ENCODE measurements at regions not wholly inside any gene's neighbourhood (a gene's known extent, or its start where the extent isn't known, plus 50 kb on each side); places are given as distances from the start of the nearest gene placed in this dataset.
"Not testable (repeated sequence)": the region's sequence is repeated elsewhere in the genome, so short reads cannot be mapped to it uniquely, and the experiment has no call there.

GRCh38 chr18:71371951-71372605 lies 1083.2 kb downstream of the SOCS6 start:
- TF ChIP-seq CTCF (IDR thresholded peaks at IDR 0.05) (no peak), POLR2A (IDR thresholded peaks at IDR 0.05) (no peak)
- Histone ChIP-seq H3K4me3 (no peak overlapping the region), H3K27ac (no peak overlapping the region), H3K4me1 (no peaks in the 10 kb centered on the region), H3K27me3 (no peaks in the 10 kb centered on the region), H3K9me3 (no peaks in the 10 kb centered on the region), H3K36me3 (no peaks in the 10 kb centered on the region)
- no peak for DNase-seq
- intact Hi-C loops (cut with DNase I; ENCODE audit: low total_unique reads), result no loop called here

GRCh38 chr18:71370671-71371445 lies 1082.0 kb downstream of the SOCS6 start:
- no peaks in the 10 kb centered on the region for H3K4me1 ChIP-seq
- TF ChIP-seq POLR2A (IDR thresholded peaks at IDR 0.05), result no peak
- no peak for TF ChIP-seq CTCF (IDR thresholded peaks at IDR 0.05)
- H3K27me3 ChIP-seq, result no peaks in the 10 kb centered on the region
- no peak for DNase-seq
- H3K4me3 ChIP-seq, result no peak overlapping the region
- intact Hi-C loops (cut with DNase I; ENCODE audit: low total_unique reads), result no loop called here
- H3K36me3 ChIP-seq, result no peaks in the 10 kb centered on the region
- no peak overlapping the region for H3K27ac ChIP-seq
- no peaks in the 10 kb centered on the region for H3K9me3 ChIP-seq

DNA sequence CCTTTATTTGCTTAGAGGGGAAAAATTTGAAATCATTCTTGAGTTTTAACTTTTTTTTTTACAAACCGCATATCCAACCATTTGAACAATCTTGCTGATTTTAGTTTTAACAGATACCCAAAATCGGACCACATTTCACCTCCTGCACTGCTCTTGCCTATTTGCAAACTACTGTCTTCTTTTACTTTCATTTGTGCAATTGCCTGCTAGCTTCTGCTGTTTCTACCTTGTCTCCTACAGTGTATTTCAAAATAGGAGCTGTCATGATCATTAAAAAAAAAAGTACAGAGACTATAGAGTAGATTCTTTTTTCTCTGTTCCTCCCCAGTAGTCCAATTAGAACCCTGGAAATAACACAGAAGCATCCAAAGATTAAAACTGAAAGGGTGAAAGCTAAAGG lies 1081.2 kb downstream of the SOCS6 start:
- H3K9me3 ChIP-seq, result no peaks in the 10 kb centered on the region
- TF ChIP-seq POLR2A (IDR thresholded peaks at IDR 0.05), result no peak
- TF ChIP-seq CTCF (IDR thresholded peaks at IDR 0.05), result no peak
- no peaks in the 10 kb centered on the region for H3K36me3 ChIP-seq
- no peak overlapping the region for H3K27ac ChIP-seq
- no peak overlapping the region for H3K4me3 ChIP-seq
- no peaks in the 10 kb centered on the region for H3K27me3 ChIP-seq
- H3K4me1 ChIP-seq, result no peaks in the 10 kb centered on the region
- intact Hi-C loops (cut with DNase I; ENCODE audit: low total_unique reads), result no loop called here
- DNase-seq, result no peak

GRCh38 chr18:71362140-71362539 lies 1073.3 kb downstream of the SOCS6 start:
- TF ChIP-seq POLR2A (IDR thresholded peaks at IDR 0.05) (no peak), CTCF (IDR thresholded peaks at IDR 0.05) (no peak)
- Histone ChIP-seq H3K4me1 (no peaks in the 10 kb centered on the region), H3K36me3 (no peaks in the 10 kb centered on the region), H3K9me3 (no peaks in the 10 kb centered on the region), H3K27ac (no peak overlapping the region), H3K27me3 (no peaks in the 10 kb centered on the region), H3K4me3 (no peak overlapping the region)
- DNase-seq, result no peak
- intact Hi-C loops (cut with DNase I; ENCODE audit: low total_unique reads), result no loop called here

GRCh38 chr18:71355599-71355998 lies 1066.8 kb downstream of the SOCS6 start:
- H3K4me1 ChIP-seq; DNase-seq; intact Hi-C loops (cut with DNase I; ENCODE audit: low total_unique reads): not testable (repeated sequence)

More at GRCh38 chr18:71355599-71355998, 1066.8 kb downstream of the SOCS6 start:
- not testable (repeated sequence) for H3K27ac ChIP-seq, H3K36me3 ChIP-seq, H3K4me3 ChIP-seq, H3K9me3 ChIP-seq, H3K27me3 ChIP-seq

Data from uterus (tissue), 3 donors.